T-helper 2 cell treated with Interferon-gamma antibody and Interleukin-4, amounts not matched to agents 5 μg/mL and 100 μg/mL, for 36 hours (primary cell): ENCODE measurements at regions not wholly inside any gene's neighbourhood (a gene's known extent, or its start where the extent isn't known, plus 50 kb on each side); places are given as distances from the start of the nearest gene placed in this dataset.
"Not testable (repeated sequence)": the region's sequence is repeated elsewhere in the genome, so short reads cannot be mapped to it uniquely, and the experiment has no call there.

Experiments
- DNase-seq: peaks from one replicate; pipeline ENCODE4 v3.0.0; 2021; ENCODE audit warnings: low spot score
- H3K27ac Mint-ChIP-seq: one replicate; pipeline ENCODE4 v1.8.0; 2021; ENCODE audit warnings: mild to moderate bottlenecking, mixed read lengths
- H3K27me3 Mint-ChIP-seq: one replicate; pipeline ENCODE4 v1.8.0; 2021; ENCODE audit warnings: low read depth, mixed read lengths
- H3K36me3 Mint-ChIP-seq: one replicate; pipeline ENCODE4 v1.8.0; 2021; ENCODE audit warnings: low read depth, mixed read lengths
- H3K4me1 Mint-ChIP-seq: one replicate; pipeline ENCODE4 v1.8.0; 2021; ENCODE audit warnings: low read depth, mixed read lengths
- H3K4me3 Mint-ChIP-seq: one replicate; pipeline ENCODE4 v1.8.0; 2022; ENCODE audit warnings: mild to moderate bottlenecking, moderate library complexity, mixed read lengths
- H3K9me3 Mint-ChIP-seq: one replicate; pipeline ENCODE4 v1.8.0; 2021; ENCODE audit warnings: mixed read lengths

DNA sequence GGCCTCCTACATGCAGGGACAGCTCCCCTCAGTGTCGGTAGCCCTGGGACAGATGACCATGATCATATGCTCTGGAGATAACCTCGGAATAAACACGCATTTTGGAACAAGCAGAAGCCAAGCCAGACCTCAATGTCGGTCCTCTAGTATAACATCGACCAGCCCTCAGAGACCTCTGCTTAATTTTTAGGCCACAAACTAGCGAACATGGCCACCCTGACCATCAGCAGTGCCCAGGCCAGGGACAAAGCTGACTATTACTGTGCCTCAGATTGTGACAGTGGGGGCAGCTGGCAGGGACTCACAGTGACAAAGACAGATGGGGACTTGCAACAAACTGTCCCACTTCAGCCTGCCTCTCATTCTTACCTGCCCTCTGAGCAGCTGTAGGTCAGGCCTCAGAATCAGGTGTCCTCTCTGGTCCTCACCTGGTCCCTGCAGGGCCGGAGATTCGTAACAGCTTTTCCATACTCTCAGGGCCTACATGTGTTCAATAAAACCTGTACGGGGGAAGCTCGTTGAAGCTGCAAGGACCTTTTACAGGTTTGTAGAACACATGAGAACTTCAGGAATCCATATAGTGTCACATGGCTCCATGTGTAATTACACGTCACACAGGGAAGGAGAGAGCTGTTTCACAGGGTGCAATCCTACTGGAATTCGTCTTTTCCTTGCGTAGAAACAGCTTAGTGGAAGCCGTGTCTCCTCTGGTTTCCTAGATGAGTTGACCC lies 72.8 kb upstream of the IGLL5 start:
- Mint-ChIP-seq H3K9me3 (no peaks in the 10 kb centered on the region), H3K27ac (peak overlapping the region; percentile 60), H3K4me3 (no peak overlapping the region), H3K27me3 (peaks cover 1% of the 10 kb centered on the region), H3K36me3 (peaks cover 1% of the 10 kb centered on the region), H3K4me1 (peaks cover 48% of the 10 kb centered on the region)
- DNase-seq, result no peak

DNA sequence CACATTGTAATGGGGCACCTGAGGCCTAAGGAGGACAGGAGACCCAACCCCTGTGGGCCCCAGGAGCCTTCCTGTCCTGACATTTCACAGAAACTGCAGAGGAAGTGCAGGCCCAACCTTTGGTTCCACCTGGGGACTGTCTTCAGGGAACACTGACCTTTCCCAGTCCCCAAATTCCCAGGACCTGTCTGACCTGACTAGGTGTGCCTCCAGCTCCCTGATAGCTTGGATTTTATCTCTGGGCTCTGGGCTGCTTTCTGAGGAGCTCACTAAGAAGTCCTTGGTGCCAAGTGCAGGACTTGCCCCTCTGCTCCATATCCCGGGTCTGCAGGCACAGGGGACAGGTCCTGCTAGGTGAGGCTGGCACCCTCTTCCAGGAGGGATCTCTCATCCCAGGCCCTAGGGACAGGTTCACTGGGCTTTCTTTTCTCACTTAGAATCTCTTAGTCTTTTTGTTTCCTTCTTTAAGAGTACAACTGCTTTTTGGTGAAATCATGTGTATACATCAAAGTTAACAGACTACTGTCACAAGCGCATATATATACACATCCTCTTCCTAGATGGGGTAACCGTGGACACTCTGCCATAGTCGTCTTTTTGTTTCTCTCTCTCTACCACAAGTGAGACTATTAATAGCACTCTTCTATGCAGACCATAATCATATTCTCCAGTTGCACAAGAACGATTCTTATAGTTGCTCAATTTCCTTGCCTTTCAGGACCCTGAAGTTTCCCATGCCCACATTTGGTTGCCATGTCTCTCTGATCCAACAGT lies 72.0 kb upstream of the IGLL5 start:
- H3K4me3 Mint-ChIP-seq, result no peak overlapping the region
- H3K27ac Mint-ChIP-seq, result peak overlapping the region; percentile 62
- no peak for DNase-seq
- H3K27me3 Mint-ChIP-seq, result no peaks in the 10 kb centered on the region
- no peaks in the 10 kb centered on the region for H3K9me3 Mint-ChIP-seq
- peaks cover 56% of the 10 kb centered on the region for H3K4me1 Mint-ChIP-seq
- peaks cover 1% of the 10 kb centered on the region for H3K36me3 Mint-ChIP-seq

DNA sequence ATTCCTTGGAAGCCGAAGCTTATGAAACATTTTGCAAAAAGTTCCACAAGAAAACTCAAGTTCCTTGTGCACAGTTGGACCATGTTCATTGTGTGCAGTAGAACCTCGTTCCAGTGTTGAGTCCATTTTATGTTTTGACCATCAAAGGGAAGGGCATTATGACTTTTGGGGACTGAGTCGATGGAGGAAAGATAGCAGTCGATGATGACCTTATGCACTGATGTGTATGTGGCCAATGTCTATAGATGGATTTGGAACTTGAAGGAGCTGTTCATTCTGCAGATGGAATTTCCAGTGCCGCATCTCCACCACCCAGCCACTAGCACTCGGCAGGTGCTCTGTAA lies 71.5 kb upstream of the IGLL5 start:
- Mint-ChIP-seq H3K27me3 (no peaks in the 10 kb centered on the region), H3K36me3 (peaks cover 1% of the 10 kb centered on the region), H3K4me3 (no peak overlapping the region), H3K27ac (no peak overlapping the region), H3K4me1 (peaks cover 60% of the 10 kb centered on the region), H3K9me3 (no peaks in the 10 kb centered on the region)
- DNase-seq, result no peak

DNA sequence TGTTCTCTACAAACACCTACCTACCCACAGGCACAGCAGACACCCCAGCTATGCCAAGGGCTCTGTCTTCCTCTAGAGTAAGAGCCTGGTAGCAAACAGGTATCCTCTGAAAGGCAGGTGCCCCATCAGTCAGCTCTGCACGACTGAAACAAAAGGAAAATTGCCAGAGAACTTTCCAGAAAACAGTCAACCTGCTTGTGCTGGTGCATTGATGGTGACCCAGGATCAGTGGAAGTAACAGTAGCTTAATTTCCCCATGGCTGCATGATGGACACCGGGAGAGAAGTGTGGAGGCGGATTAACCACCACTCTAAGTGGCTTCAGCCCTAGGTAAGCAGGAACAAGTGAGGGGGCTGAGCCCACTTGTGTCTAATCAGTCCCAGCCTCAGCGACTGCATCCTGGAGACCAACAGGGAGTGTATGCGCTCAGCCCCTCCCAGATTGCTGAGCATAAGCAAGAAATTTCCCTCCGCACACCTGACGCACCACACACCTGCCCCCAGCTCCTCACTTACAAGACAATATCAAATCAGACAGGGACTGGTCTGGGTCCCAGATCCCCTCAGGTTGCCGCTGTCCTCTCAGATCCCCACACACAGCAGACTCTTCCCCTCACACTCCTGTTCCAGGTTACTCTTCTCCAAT lies 70.7 kb upstream of the IGLL5 start:
- no peak overlapping the region for H3K4me3 Mint-ChIP-seq
- no peak for DNase-seq
- H3K36me3 Mint-ChIP-seq, result peaks cover 1% of the 10 kb centered on the region

DNA sequence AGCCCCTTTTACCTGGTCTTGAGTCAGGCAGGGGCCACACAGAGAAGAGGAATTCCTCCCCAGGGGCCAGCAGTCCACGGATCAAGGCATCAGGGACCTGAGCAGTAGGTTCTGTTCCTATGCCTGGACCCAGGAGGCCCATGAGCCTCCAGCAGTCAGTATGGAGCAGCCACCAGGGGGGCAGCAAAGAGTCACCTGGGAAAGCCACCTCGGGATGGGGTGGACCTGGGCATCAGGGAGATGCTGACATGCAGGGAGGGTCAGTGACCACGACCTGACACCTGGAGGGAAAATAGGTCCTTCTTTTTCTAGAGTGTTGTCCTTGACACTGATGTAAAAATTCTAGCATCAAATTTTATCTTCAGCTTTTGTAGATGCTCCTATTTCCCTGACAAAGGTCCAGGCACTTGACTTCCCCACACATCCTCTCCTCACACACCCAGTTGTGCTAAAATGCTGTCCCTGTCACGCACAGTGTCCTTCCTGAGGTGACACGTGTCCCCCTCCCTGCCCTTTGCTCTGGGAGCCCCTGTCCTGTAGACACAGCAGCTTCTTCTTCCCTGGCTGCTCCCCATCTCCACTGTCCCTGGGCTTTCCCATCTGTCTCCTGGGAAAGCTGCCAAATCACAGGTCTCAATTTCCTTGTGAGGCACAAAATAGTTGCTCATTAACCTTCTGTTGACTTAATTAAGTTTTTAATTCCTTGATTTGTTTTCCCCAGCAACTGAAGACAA lies 70.0 kb upstream of the IGLL5 start:
- Mint-ChIP-seq H3K4me1 (peaks cover 73% of the 10 kb centered on the region), H3K27me3 (no peaks in the 10 kb centered on the region), H3K27ac (peak overlapping the region; percentile 90), H3K4me3 (peak overlapping the region; percentile 81), H3K36me3 (peaks cover 1% of the 10 kb centered on the region), H3K9me3 (no peaks in the 10 kb centered on the region)
- DNase-seq, result no peak

More for the DNA sequence above, 70.7 kb upstream of the IGLL5 start:
- Mint-ChIP-seq H3K27me3 (no peaks in the 10 kb centered on the region), H3K27ac (peak overlapping the region; percentile 47), H3K9me3 (no peaks in the 10 kb centered on the region), H3K4me1 (peaks cover 67% of the 10 kb centered on the region)

DNA sequence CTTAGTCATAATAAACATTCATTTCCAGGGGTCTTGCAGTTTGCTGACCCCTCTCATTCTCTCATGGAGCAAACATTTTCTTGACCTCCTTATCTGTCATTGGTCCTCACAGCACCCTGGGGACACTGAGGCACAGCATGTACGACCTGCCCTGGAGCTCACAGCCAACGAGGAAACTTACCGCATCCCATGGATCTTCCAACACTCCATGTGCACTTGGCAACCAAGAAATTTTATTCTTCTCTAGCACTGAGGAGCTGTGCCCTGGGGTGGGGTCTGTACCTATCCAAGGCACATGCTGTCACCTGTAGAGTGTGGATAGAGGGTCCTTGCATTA lies 69.4 kb upstream of the IGLL5 start:
- H3K9me3 Mint-ChIP-seq, result no peaks in the 10 kb centered on the region
- H3K4me3 Mint-ChIP-seq, result peak overlapping the region; percentile 81
- H3K27me3 Mint-ChIP-seq, result no peaks in the 10 kb centered on the region
- no peak for DNase-seq
- peaks cover 1% of the 10 kb centered on the region for H3K36me3 Mint-ChIP-seq
- H3K27ac Mint-ChIP-seq, result peak overlapping the region; percentile 90
- peaks cover 78% of the 10 kb centered on the region for H3K4me1 Mint-ChIP-seq

DNA sequence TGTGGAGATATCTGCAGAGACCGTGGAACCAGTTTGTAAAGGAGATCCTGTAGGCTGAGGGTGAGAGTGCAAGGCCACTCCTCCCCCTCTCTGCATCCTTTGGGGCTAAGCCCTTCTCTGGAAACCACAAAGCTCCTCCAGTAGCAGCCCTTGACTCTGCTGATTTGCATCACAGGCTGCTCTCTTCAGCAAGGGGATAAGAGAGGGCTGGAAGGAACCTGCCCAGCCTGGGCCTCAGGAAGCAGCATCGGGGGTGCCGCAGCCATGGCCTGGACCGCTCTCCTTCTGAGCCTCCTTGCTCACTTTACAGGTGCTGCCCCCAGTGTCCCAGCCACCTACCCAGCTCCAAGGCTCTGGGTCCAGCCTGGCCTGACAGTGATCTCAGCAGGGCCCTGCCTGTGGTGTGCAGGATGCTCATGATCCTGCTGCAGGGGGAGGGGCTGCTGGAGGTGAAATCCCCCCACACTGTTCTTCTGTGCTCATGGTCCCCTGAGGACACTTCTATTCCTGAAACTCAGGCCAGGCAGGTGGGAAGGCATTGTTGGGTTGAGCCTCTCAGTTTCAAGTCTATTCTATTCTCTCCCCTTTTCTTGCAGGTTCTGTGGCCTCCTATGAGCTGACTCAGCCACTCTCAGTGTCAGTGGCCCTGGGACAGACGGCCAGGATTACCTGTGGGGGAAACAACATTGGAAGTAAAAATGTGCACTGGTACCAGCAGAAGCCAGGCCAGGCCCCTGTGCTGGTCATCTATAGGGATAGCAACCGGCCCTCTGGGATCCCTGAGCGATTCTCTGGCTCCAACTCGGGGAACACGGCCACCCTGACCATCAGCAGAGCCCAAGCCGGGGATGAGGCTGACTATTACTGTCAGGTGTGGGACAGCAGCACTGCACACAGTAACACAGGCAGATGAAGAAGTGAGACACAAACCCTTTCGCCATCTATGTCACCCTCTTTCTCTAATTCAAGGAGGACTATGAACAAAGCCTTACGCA lies 68.5 kb upstream of the IGLL5 start:
- H3K27ac Mint-ChIP-seq, result peak overlapping the region; percentile 90
- H3K4me1 Mint-ChIP-seq, result peaks cover 86% of the 10 kb centered on the region
- peak overlapping the region; percentile 81 for H3K4me3 Mint-ChIP-seq
- DNase-seq, result peak; percentile 38
- H3K9me3 Mint-ChIP-seq, result no peaks in the 10 kb centered on the region
- H3K36me3 Mint-ChIP-seq, result peaks cover 1% of the 10 kb centered on the region
- no peaks in the 10 kb centered on the region for H3K27me3 Mint-ChIP-seq

DNA sequence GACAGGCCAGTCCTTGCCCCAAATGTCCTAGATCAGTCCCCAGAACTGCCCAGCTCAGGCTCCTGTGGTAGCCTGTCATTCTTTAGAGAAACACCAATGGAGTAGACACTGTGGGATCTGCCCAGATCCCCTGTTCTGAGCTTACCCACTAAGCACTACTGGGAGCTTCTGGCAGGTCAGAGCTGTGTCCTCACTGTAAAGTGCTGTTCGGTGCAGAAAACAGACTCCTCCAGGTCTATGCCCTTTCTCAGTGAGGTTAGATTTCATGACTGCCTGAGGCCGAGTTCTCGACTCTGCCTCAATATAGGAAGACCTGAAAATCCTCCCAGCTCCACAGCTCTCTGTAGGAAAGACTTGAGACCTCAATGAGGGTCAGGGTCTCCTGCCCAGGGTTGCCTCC lies 67.5 kb upstream of the IGLL5 start:
- H3K4me3 Mint-ChIP-seq, result peak overlapping the region; percentile 81
- no peaks in the 10 kb centered on the region for H3K27me3 Mint-ChIP-seq
- H3K36me3 Mint-ChIP-seq, result peaks cover 1% of the 10 kb centered on the region
- peaks cover 88% of the 10 kb centered on the region for H3K4me1 Mint-ChIP-seq
- no peaks in the 10 kb centered on the region for H3K9me3 Mint-ChIP-seq
- DNase-seq, result no peak
- peak overlapping the region; percentile 90 for H3K27ac Mint-ChIP-seq

DNA sequence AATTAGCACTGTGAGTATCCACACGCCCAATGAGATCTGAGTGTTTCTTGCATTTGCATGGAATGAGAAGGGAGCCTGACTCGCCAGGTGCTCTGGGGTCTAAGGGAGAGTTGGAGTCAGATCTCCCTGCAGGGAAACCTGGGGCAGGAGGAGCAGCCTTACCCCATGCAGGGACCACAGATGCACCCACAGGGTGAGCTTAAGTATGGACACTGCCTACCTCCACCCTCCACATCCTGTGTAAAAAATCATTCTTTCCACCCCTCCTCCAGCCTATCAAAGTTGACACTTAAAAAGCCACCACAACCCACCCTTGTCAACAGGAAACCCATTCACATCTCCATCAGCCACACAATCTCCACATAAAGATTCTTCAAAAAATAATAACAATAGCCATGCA lies 67.0 kb upstream of the IGLL5 start:
- DNase-seq, result peak; percentile 43
- H3K27ac Mint-ChIP-seq, result peak overlapping the region; percentile 90
- H3K4me3 Mint-ChIP-seq, result peak overlapping the region; percentile 81

DNA sequence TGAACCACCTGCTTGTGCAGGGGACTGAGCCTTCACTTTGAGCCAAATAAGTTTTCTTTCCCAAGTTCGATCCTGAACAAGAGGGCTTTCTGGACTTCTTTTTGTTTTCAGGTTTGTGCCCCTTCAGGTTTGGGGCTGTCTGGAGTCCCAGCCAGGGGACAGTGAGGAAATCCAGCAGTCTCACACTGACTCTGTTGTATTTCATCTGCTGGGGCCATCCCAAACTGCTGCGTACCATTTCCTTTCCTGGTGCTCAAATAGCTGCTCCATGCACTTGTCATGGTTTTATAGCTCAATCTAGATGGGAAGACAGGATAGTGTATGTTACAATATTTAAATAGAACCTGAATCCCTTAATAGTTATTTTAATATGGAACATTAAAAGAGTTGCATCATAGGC lies 66.3 kb upstream of the IGLL5 start:
- H3K36me3 Mint-ChIP-seq, result peaks cover 4% of the 10 kb centered on the region
- H3K27ac Mint-ChIP-seq, result peak overlapping the region; percentile 83
- H3K9me3 Mint-ChIP-seq, result no peaks in the 10 kb centered on the region

More for the DNA sequence above, 67.0 kb upstream of the IGLL5 start:
- Mint-ChIP-seq H3K27me3 (peaks cover 2% of the 10 kb centered on the region), H3K36me3 (peaks cover 1% of the 10 kb centered on the region), H3K9me3 (no peaks in the 10 kb centered on the region), H3K4me1 (peaks cover 87% of the 10 kb centered on the region)

DNA sequence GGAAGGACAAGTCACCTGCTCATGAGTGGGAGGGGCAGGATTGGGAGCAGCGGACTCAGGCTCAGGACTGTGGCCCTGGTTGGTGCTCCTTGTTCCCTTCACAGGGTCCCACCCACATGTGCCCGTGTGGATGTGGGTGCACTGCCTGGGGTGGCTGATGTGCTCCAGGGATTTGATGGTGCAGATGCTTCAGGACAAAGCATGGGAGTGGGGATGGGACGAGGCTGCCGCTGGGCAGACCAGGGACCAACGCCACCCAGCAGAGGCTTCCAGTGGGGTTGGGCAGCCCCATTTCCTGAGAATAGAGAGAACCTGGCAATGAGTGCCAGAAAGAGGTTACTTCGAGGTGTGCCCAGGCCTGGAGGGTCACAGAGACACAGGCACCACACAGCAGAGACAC lies 65.5 kb upstream of the IGLL5 start:
- peaks cover 75% of the 10 kb centered on the region for H3K4me1 Mint-ChIP-seq
- peaks cover 10% of the 10 kb centered on the region for H3K27me3 Mint-ChIP-seq
- peak overlapping the region; percentile 16 for H3K4me3 Mint-ChIP-seq
- peak overlapping the region; percentile 83 for H3K27ac Mint-ChIP-seq
- H3K36me3 Mint-ChIP-seq, result peaks cover 4% of the 10 kb centered on the region
- H3K9me3 Mint-ChIP-seq, result no peaks in the 10 kb centered on the region
- DNase-seq, result no peak

More for the DNA sequence above, 66.3 kb upstream of the IGLL5 start:
- peaks cover 8% of the 10 kb centered on the region for H3K27me3 Mint-ChIP-seq
- H3K4me3 Mint-ChIP-seq, result peak overlapping the region; percentile 51
- H3K4me1 Mint-ChIP-seq, result peaks cover 80% of the 10 kb centered on the region
- no peak for DNase-seq

DNA sequence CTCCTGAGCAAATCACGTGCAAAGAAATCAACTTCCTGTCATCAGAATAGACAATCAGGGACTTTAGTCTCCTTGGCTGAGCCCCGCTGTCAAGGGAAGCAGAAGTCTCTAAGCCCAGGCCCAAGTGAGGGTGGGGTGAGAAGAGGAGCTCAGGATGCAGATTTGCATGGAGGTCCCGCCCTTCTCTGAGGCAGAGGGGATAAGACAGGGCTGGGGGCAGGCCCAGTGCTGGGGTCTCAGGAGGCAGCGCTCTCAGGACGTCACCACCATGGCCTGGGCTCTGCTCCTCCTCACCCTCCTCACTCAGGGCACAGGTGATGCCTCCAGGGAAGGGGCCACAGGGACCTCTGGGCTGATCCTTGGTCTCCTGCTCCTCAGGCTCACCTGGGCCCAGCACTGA lies 65.1 kb upstream of the IGLL5 start:
- Mint-ChIP-seq H3K27ac (peak overlapping the region; percentile 74), H3K4me1 (peaks cover 74% of the 10 kb centered on the region), H3K27me3 (peaks cover 14% of the 10 kb centered on the region), H3K4me3 (peak overlapping the region; percentile 16)
- H3K9me3 Mint-ChIP-seq, H3K36me3 Mint-ChIP-seq, DNase-seq: not testable (repeated sequence)
